ENCODE measurements at regions not wholly inside any gene's neighbourhood (a gene's known extent, or its start where the extent isn't known, plus 50 kb on each side); places are given as distances from the start of the nearest gene placed in this dataset.

- TF ChIP-seq CTCF (IDR thresholded peaks at IDR 0.05) (no peak), POLR2A (IDR thresholded peaks at IDR 0.05) (no peak)
Measured at GRCh38 chr10:78771260-78771659, 297.5 kb upstream of the ZMIZ1 start.

Measured in thyroid gland (tissue), 4 donors.